Fibroblast of lung (primary cell): ENCODE measurements at regions not wholly inside any gene's neighbourhood (a gene's known extent, or its start where the extent isn't known, plus 50 kb on each side); places are given as distances from the start of the nearest gene placed in this dataset.

Experiments used
- EZH2 ChIP-seq: IDR thresholded peaks from 2 replicates; pipeline ENCODE4 v1.5.1; 2012; ENCODE audit warnings: low read length, control low read depth, mild to moderate bottlenecking; ENCODE audit errors: missing control alignments
- TF ChIP-seq, protein P1 (sequence below), 2 donors: IDR thresholded peaks in 1 of 2; conservative IDR thresholded peaks in 1 of 2; 1 replicate in 1 of 2; 2 replicates in 1 of 2; pipeline ENCODE4 v1.5.1; 2011 to 2012; ENCODE audit warnings: low read length in 2 of 2, control low read depth in 1 of 2, inconsistent platforms in 1 of 2, low read depth in 1 of 2, mild to moderate bottlenecking in 1 of 2

DNA sequence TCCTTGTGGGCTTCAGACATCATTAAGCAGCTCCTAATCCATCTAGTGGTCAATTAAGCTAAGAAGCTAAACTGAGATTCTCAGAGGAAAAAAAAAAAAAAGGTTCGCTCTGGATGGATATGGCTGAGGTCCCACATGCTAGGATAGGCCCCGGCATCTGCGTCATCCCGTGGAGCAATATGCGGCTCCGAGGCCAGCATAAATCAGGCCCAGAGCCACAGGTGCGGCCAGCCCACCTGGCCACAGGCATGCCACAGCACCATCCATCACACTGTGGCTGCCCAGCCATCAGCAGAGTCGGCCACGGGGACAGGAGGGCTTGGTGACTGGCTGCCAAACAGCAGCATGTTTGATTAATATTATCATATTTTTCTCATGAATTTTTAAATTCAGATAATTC lies 106.9 kb upstream of the TIAM1 start:
- TF ChIP-seq, protein P1, sequence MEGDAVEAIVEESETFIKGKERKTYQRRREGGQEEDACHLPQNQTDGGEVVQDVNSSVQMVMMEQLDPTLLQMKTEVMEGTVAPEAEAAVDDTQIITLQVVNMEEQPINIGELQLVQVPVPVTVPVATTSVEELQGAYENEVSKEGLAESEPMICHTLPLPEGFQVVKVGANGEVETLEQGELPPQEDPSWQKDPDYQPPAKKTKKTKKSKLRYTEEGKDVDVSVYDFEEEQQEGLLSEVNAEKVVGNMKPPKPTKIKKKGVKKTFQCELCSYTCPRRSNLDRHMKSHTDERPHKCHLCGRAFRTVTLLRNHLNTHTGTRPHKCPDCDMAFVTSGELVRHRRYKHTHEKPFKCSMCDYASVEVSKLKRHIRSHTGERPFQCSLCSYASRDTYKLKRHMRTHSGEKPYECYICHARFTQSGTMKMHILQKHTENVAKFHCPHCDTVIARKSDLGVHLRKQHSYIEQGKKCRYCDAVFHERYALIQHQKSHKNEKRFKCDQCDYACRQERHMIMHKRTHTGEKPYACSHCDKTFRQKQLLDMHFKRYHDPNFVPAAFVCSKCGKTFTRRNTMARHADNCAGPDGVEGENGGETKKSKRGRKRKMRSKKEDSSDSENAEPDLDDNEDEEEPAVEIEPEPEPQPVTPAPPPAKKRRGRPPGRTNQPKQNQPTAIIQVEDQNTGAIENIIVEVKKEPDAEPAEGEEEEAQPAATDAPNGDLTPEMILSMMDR (conservative IDR thresholded peaks at IDR 0.05 in 1 of 2, IDR thresholded peaks at IDR 0.05 in 1 of 2; ENCODE audit: low read depth in 1 of 2, low read length in 2 of 2), result no peak
- TF ChIP-seq EZH2, result no peak
